Loucy (cell line): ENCODE measurements at regions not wholly inside any gene's neighbourhood (a gene's known extent, or its start where the extent isn't known, plus 50 kb on each side); places are given as distances from the start of the nearest gene placed in this dataset.

Experiments
- CTCF ChIP-seq: fragments of 200-600 bp; sonication (generic); conservative IDR thresholded peaks from 2 replicates; pipeline ENCODE4 v1.5.1; 2014; ENCODE audit warnings: mild to moderate bottlenecking, antibody characterized with exemption, low read length
- EZH2phosphoT487 ChIP-seq: fragments of 200-600 bp; IDR thresholded peaks from 2 replicates; pipeline ENCODE4 v1.6.1; 2018; ENCODE audit warnings: antibody characterized with exemption, mild to moderate bottlenecking, moderate library complexity, borderline replicate concordance

- TF ChIP-seq CTCF, result no peak
- no peak for TF ChIP-seq EZH2phosphoT487
These were observed 336.7 kb upstream of the KLF6 start for GRCh38 chr10:4121502-4122380.
